Umbilical cord (tissue), 1 donor: ENCODE measurements at regions not wholly inside any gene's neighbourhood (a gene's known extent, or its start where the extent isn't known, plus 50 kb on each side); places are given as distances from the start of the nearest gene placed in this dataset.

Experiments
- DNase-seq: peaks from one replicate; pipeline ENCODE4 v3.0.0-alpha.2; 2015; ENCODE audit warnings: low spot score

DNA sequence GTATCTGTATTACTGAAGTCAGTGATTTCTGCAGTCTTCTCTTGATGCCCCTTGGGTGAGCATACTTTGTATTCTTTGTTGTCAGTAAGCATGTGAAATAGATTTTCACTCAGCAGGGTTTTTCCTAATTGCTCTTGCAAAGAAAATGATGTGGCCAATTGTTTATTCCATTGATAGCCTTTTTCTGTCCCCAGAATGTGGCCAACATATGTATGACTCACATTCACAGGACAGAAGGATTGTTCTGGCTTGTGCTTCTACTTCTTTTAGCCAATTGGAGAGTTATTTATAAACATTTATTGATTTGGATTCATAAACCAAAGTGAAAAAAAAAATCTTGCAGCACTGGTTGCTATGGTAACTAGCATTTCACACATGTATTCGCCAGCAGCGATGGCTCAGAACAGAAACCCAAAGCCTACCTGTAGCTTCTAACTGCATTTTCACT, 54.4 kb upstream of the RBM24 start:
- DNase-seq = no peak

GRCh38 chr6:17227403-17227802, 53.8 kb upstream of the RBM24 start:
- DNase-seq = no peak
